Type B pancreatic cell (in vitro differentiated cells): ENCODE measurements at regions not wholly inside any gene's neighbourhood (a gene's known extent, or its start where the extent isn't known, plus 50 kb on each side); places are given as distances from the start of the nearest gene placed in this dataset.

Source experiments
- DNase-seq: peaks from one replicate; pipeline ENCODE4 v3.0.0; 2021; ENCODE audit warnings: mixed read lengths; ENCODE audit not compliant: unreplicated experiment; ENCODE audit errors: extremely low spot score
- H3K27ac Mint-ChIP-seq: 2 replicates; pipeline ENCODE4 v1.8.0; 2021; ENCODE audit warnings: mild to moderate bottlenecking, mixed read lengths
- H3K27me3 Mint-ChIP-seq: 2 replicates; pipeline ENCODE4 v1.8.0; 2021; ENCODE audit warnings: mixed read lengths
- H3K36me3 Mint-ChIP-seq: 2 replicates; pipeline ENCODE4 v1.8.0; 2021; ENCODE audit warnings: mixed read lengths
- H3K4me1 Mint-ChIP-seq: one replicate; pipeline ENCODE4 v1.8.0; 2021; ENCODE audit warnings: mixed read lengths; ENCODE audit not compliant: unreplicated experiment
- H3K4me3 Mint-ChIP-seq: 2 replicates; pipeline ENCODE4 v1.8.0; 2021; ENCODE audit warnings: mild to moderate bottlenecking, mixed read lengths
- H3K9me3 Mint-ChIP-seq: 2 replicates; pipeline ENCODE4 v1.8.0; 2021; ENCODE audit warnings: mixed read lengths
- CTCF ChIP-seq: fragments of 200-600 bp; sonication (generic); conservative IDR thresholded peaks from 2 replicates; pipeline ENCODE4 v1.5.0; 2021; ENCODE audit warnings: antibody characterized with exemption, mild to moderate bottlenecking

GRCh38 chr3:139234491-139234890 lies 109.3 kb upstream of the MRPS22 start:
- no peak for DNase-seq
- Mint-ChIP-seq H3K9me3 (no peaks in the 10 kb centered on the region), H3K27ac (no peak overlapping the region), H3K4me1 (peaks cover 27% of the 10 kb centered on the region), H3K4me3 (no peak overlapping the region), H3K27me3 (peaks cover 21% of the 10 kb centered on the region), H3K36me3 (no peaks in the 10 kb centered on the region)
- no peak for TF ChIP-seq CTCF

GRCh38 chr3:139235192-139235591 lies 108.6 kb upstream of the MRPS22 start:
- TF ChIP-seq CTCF: no peak
- Mint-ChIP-seq H3K36me3 (no peaks in the 10 kb centered on the region), H3K4me3 (no peak overlapping the region), H3K27me3 (peaks cover 26% of the 10 kb centered on the region), H3K9me3 (no peaks in the 10 kb centered on the region), H3K27ac (no peak overlapping the region), H3K4me1 (peaks cover 27% of the 10 kb centered on the region)
- no peak for DNase-seq

- Mint-ChIP-seq H3K27ac (no peak overlapping the region), H3K9me3 (no peaks in the 10 kb centered on the region), H3K36me3 (no peaks in the 10 kb centered on the region), H3K4me3 (no peak overlapping the region), H3K4me1 (peaks cover 27% of the 10 kb centered on the region), H3K27me3 (peaks cover 29% of the 10 kb centered on the region)
- TF ChIP-seq CTCF: no peak
- DNase-seq: no peak
These were observed 107.5 kb upstream of the MRPS22 start for GRCh38 chr3:139236336-139236735.

- peaks cover 24% of the 10 kb centered on the region for H3K4me1 Mint-ChIP-seq
- no peak overlapping the region for H3K27ac Mint-ChIP-seq
- H3K27me3 Mint-ChIP-seq: peaks cover 43% of the 10 kb centered on the region
- H3K9me3 Mint-ChIP-seq: no peaks in the 10 kb centered on the region
- H3K36me3 Mint-ChIP-seq: no peaks in the 10 kb centered on the region
- no peak overlapping the region for H3K4me3 Mint-ChIP-seq
- no peak for TF ChIP-seq CTCF
- DNase-seq: no peak
These were observed 105.4 kb upstream of the MRPS22 start for GRCh38 chr3:139238281-139239030.

- Mint-ChIP-seq H3K36me3 (no peaks in the 10 kb centered on the region), H3K4me1 (peaks cover 17% of the 10 kb centered on the region), H3K27ac (no peak overlapping the region), H3K27me3 (peaks cover 52% of the 10 kb centered on the region), H3K9me3 (no peaks in the 10 kb centered on the region), H3K4me3 (no peak overlapping the region)
- DNase-seq: no peak
- TF ChIP-seq CTCF: no peak
These were observed 104.3 kb upstream of the MRPS22 start for GRCh38 chr3:139239550-139239949.

GRCh38 chr3:139241783-139242182 lies 102.0 kb upstream of the MRPS22 start:
- Mint-ChIP-seq H3K27me3 (peaks cover 52% of the 10 kb centered on the region), H3K4me1 (peaks cover 5% of the 10 kb centered on the region), H3K36me3 (no peaks in the 10 kb centered on the region), H3K9me3 (no peaks in the 10 kb centered on the region), H3K27ac (no peak overlapping the region), H3K4me3 (no peak overlapping the region)
- no peak for DNase-seq
- TF ChIP-seq CTCF: peak; percentile 45
